ENCODE measurements at regions not wholly inside any gene's neighbourhood (a gene's known extent, or its start where the extent isn't known, plus 50 kb on each side); places are given as distances from the start of the nearest gene placed in this dataset.

DNA sequence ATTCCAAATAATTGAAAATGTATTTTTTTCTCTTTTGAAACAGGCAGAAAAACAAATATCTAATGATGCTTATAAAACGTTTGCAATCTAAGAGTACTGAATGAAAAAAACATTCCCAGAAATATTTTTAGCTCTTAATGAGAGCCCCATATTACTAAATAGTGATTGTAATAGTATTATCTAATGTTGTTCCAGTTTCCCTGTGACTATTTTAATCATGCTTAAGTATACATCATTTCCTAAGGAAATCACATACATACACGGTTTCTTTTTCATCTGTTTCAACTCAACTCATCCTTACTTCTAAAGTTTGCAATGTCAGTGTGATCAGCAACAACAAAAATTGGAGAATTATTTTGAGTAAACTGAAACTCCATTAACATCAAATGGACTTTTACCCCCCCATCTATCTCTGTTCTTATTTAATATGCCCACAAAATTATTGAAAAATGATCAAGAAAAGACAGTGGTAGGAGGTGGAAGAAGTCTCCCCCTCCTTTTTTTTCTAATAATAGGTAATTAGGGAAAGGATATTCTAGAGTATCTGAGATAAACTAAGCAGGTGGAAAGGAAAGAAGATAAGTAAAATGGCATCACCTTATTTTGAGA is 530.1 kb upstream of the ATP2B1 start:
- TF ChIP-seq, protein P1, sequence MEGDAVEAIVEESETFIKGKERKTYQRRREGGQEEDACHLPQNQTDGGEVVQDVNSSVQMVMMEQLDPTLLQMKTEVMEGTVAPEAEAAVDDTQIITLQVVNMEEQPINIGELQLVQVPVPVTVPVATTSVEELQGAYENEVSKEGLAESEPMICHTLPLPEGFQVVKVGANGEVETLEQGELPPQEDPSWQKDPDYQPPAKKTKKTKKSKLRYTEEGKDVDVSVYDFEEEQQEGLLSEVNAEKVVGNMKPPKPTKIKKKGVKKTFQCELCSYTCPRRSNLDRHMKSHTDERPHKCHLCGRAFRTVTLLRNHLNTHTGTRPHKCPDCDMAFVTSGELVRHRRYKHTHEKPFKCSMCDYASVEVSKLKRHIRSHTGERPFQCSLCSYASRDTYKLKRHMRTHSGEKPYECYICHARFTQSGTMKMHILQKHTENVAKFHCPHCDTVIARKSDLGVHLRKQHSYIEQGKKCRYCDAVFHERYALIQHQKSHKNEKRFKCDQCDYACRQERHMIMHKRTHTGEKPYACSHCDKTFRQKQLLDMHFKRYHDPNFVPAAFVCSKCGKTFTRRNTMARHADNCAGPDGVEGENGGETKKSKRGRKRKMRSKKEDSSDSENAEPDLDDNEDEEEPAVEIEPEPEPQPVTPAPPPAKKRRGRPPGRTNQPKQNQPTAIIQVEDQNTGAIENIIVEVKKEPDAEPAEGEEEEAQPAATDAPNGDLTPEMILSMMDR (IDR thresholded peaks at IDR 0.05): no peak
- no peak for TF ChIP-seq POLR2A (IDR thresholded peaks at IDR 0.05)
